Liver (tissue), 8 donors: ENCODE measurements at regions not wholly inside any gene's neighbourhood (a gene's known extent, or its start where the extent isn't known, plus 50 kb on each side); places are given as distances from the start of the nearest gene placed in this dataset.

Experiments
- DNase-seq: peaks from one replicate; pipeline ENCODE4 v3.0.0-alpha.2; 2017; ENCODE audit warnings: low spot score
- H3K27ac ChIP-seq, 2 donors: one replicate each; pipeline ENCODE4 v1.7.0; 2013; ENCODE audit warnings: inconsistent platforms in 2 of 2, low read length in 2 of 2, control low read depth in 1 of 2, low read depth in 1 of 2, mild to moderate bottlenecking in 1 of 2
- H3K27me3 ChIP-seq, 4 donors: one replicate each; pipeline versions ENCODE4 v1.6.1 to v1.7.0; 2013; ENCODE audit warnings: low read length in 3 of 4, inconsistent platforms in 1 of 4, mild to moderate bottlenecking in 1 of 4, moderate library complexity in 1 of 4; ENCODE audit not compliant: control insufficient read depth in 4 of 4, insufficient read depth in 4 of 4
- H3K36me3 ChIP-seq, 4 donors: one replicate each; pipeline versions ENCODE4 v1.6.1 to v1.7.0; 2013; ENCODE audit warnings: low read length in 3 of 4, mild to moderate bottlenecking in 3 of 4, low read depth in 1 of 4, moderate library complexity in 1 of 4; ENCODE audit not compliant: control insufficient read depth in 4 of 4, insufficient read depth in 3 of 4
- H3K4me1 ChIP-seq, 4 donors: one replicate each; pipeline versions ENCODE4 v1.6.1 to v1.7.0; 2013; ENCODE audit warnings: low read length in 3 of 4, mild to moderate bottlenecking in 3 of 4, moderate library complexity in 1 of 4; ENCODE audit not compliant: control insufficient read depth in 4 of 4, insufficient read depth in 4 of 4
- H3K4me3 ChIP-seq, 3 donors: one replicate each; pipeline versions ENCODE4 v1.6.1 to v1.7.0; 2013; ENCODE audit warnings: low read length in 3 of 3, control low read depth in 1 of 3, low read depth in 1 of 3, mild to moderate bottlenecking in 1 of 3
- H3K9ac ChIP-seq, 2 donors: one replicate each; pipeline ENCODE4 v1.7.0; 2013; ENCODE audit warnings: low read length in 2 of 2, mild to moderate bottlenecking in 2 of 2, moderate library complexity in 2 of 2, control low read depth in 1 of 2, low read depth in 1 of 2
- H3K9me3 ChIP-seq, 4 donors: one replicate each; pipeline versions ENCODE4 v1.6.1 to v1.7.0; 2013; ENCODE audit warnings: low read length in 3 of 4; ENCODE audit not compliant: control insufficient read depth in 4 of 4
- EGR1 ChIP-seq, 2 donors: IDR thresholded peaks; 2 replicates each; pipeline ENCODE4 v1.6.1; 2016 to 2018; ENCODE audit warnings: antibody characterized with exemption in 2 of 2, low read depth in 2 of 2
- FOXA1 ChIP-seq: IDR thresholded peaks from 2 replicates; pipeline ENCODE4 v1.6.1; 2016; ENCODE audit warnings: antibody characterized with exemption
- GABPA ChIP-seq, 2 donors: IDR thresholded peaks in 1 of 2; conservative IDR thresholded peaks in 1 of 2; 2 replicates each; pipeline ENCODE4 v1.6.1; 2016; ENCODE audit warnings: antibody characterized with exemption in 2 of 2, mild to moderate bottlenecking in 1 of 2, moderate library complexity in 1 of 2
- HNF4A ChIP-seq, 2 donors: conservative IDR thresholded peaks; 2 replicates each; pipeline ENCODE4 v1.6.1; 2016; ENCODE audit warnings: antibody characterized with exemption in 2 of 2, mild to moderate bottlenecking in 2 of 2
- HNF4G ChIP-seq: IDR thresholded peaks from 2 replicates; pipeline ENCODE4 v1.6.1; 2016; ENCODE audit warnings: antibody characterized with exemption
- JUND ChIP-seq, 2 donors: IDR thresholded peaks; 2 replicates each; pipeline ENCODE4 v1.6.1; 2016; ENCODE audit warnings: antibody characterized with exemption in 2 of 2
- NR2F2 ChIP-seq: IDR thresholded peaks from 2 replicates; pipeline ENCODE4 v1.6.1; 2016; ENCODE audit warnings: antibody characterized with exemption
- RAD21 ChIP-seq, 2 donors: IDR thresholded peaks; 2 replicates each; pipeline ENCODE4 v1.6.1; 2016; ENCODE audit warnings: antibody characterized with exemption in 2 of 2, mild to moderate bottlenecking in 2 of 2
- SP1 ChIP-seq: IDR thresholded peaks from 2 replicates; pipeline ENCODE4 v1.6.1; 2018; ENCODE audit warnings: antibody characterized with exemption, mild to moderate bottlenecking
- TAF1 ChIP-seq: conservative IDR thresholded peaks from 2 replicates; pipeline ENCODE4 v1.6.1; 2016; ENCODE audit warnings: antibody characterized with exemption, mild to moderate bottlenecking
- YY1 ChIP-seq: IDR thresholded peaks from 2 replicates; pipeline ENCODE4 v1.6.1; 2016; ENCODE audit warnings: antibody characterized with exemption, mild to moderate bottlenecking
- WGBS: extraction: QIAGEN DNeasy Blood & Tissue Kit; methylation state at CpG from one replicate; pipeline ENCODE4 v1.1.7; 2013; 5-methylcytosine and 5-hydroxymethylcytosine counted together
- TF ChIP-seq, protein P1 (sequence below): fragments of 150-350 bp; IDR thresholded peaks from 2 replicates; pipeline ENCODE4 v1.5.1; 2017; ENCODE audit warnings: improper control_type of control experiment, low read depth, low read length; ENCODE audit not compliant: missing input control
- TF ChIP-seq, protein P2 (sequence below): IDR thresholded peaks from 2 replicates; pipeline ENCODE4 v1.6.1; 2016; ENCODE audit warnings: antibody characterized with exemption
- TF ChIP-seq, protein P3 (sequence below): IDR thresholded peaks from 2 replicates; pipeline ENCODE4 v1.6.1; 2016; ENCODE audit warnings: antibody characterized with exemption
- TF ChIP-seq, protein P4 (sequence below): IDR thresholded peaks from 2 replicates; pipeline ENCODE4 v1.6.1; 2016; ENCODE audit warnings: antibody characterized with exemption, mild to moderate bottlenecking
- TF ChIP-seq, protein P5 (sequence below): IDR thresholded peaks from 2 replicates; pipeline ENCODE4 v1.6.1; 2016; ENCODE audit warnings: antibody characterized with exemption
- donor health status: healthy.
- donor health status: healthy.
- donor health status: healthy.
- donor health status: healthy.
- donor health status: healthy.

DNA sequence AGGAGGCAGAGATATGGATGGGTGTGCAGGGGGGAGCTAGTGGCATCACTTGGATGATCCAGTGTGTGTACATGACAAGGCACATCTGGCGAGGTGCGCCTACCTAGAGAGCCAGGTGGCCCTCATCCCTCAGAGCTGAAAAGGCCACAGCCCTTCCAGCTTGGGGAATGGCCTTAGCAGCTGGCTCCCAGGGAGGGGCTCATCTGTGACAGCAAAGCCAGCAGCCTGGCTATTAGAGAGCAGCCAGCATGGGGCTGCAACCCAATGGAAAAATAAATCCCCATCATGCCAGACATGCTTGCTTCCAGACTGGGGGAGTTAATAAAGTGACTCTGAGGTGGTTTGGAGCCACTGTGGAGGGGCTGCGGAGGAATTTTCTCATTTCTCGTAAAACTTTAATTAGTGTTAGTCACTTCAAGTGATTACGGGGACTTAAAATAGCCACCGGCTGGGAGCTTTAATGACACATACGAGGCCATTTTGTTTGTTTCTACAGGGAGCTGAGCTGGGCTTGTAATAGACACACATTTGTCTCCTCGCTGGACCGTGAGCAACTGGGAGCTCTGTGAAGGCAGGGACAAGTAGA, 111.2 kb upstream of the ALX4 start (continued):
- TF ChIP-seq NR2F2 (no peak), HNF4A (conservative IDR thresholded peaks at IDR 0.05) (no peak)

DNA sequence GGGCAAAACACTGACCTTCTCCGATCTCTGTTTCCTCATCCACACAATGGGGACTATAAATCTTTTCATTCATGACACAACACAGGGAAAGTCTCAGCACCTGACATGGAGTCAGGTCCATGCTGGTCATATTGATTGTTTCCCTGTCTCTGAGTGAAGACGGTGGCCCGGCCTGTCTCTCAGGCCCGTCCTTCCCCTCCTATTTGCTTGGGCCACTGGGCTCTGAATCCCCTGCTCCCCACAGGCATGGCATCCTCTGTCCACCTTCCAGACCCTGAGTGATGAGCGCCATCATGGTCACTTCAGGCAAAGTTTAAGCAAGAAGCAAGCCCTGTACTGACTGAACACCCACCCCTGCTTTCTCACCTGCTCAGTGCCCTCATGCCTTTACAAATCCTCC, 113.3 kb upstream of the ALX4 start:
- H3K4me1 ChIP-seq = no peaks in the 10 kb centered on the region
- WGBS = 85% methylated on average over 5 of the region's 5 CpGs
- TF ChIP-seq RAD21 (IDR thresholded peaks at IDR 0.05) = no peak
- TF ChIP-seq FOXA1 = no peak
- no peak for TF ChIP-seq SP1
- TF ChIP-seq GABPA (IDR thresholded peaks at IDR 0.05 in 1 of 2, conservative IDR thresholded peaks at IDR 0.05 in 1 of 2) = no peak
- TF ChIP-seq TAF1 = no peak
- TF ChIP-seq HNF4G = no peak
- no peak for TF ChIP-seq YY1
- TF ChIP-seq, protein P1, sequence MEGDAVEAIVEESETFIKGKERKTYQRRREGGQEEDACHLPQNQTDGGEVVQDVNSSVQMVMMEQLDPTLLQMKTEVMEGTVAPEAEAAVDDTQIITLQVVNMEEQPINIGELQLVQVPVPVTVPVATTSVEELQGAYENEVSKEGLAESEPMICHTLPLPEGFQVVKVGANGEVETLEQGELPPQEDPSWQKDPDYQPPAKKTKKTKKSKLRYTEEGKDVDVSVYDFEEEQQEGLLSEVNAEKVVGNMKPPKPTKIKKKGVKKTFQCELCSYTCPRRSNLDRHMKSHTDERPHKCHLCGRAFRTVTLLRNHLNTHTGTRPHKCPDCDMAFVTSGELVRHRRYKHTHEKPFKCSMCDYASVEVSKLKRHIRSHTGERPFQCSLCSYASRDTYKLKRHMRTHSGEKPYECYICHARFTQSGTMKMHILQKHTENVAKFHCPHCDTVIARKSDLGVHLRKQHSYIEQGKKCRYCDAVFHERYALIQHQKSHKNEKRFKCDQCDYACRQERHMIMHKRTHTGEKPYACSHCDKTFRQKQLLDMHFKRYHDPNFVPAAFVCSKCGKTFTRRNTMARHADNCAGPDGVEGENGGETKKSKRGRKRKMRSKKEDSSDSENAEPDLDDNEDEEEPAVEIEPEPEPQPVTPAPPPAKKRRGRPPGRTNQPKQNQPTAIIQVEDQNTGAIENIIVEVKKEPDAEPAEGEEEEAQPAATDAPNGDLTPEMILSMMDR = no peak
- TF ChIP-seq, protein P2, sequence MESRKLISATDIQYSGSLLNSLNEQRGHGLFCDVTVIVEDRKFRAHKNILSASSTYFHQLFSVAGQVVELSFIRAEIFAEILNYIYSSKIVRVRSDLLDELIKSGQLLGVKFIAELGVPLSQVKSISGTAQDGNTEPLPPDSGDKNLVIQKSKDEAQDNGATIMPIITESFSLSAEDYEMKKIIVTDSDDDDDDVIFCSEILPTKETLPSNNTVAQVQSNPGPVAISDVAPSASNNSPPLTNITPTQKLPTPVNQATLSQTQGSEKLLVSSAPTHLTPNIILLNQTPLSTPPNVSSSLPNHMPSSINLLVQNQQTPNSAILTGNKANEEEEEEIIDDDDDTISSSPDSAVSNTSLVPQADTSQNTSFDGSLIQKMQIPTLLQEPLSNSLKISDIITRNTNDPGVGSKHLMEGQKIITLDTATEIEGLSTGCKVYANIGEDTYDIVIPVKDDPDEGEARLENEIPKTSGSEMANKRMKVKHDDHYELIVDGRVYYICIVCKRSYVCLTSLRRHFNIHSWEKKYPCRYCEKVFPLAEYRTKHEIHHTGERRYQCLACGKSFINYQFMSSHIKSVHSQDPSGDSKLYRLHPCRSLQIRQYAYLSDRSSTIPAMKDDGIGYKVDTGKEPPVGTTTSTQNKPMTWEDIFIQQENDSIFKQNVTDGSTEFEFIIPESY = no peak
- no peak for TF ChIP-seq NR2F2
- TF ChIP-seq, protein P3, sequence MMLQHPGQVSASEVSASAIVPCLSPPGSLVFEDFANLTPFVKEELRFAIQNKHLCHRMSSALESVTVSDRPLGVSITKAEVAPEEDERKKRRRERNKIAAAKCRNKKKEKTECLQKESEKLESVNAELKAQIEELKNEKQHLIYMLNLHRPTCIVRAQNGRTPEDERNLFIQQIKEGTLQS = no peak
- no peak for TF ChIP-seq HNF4A (conservative IDR thresholded peaks at IDR 0.05)
- TF ChIP-seq, protein P4, sequence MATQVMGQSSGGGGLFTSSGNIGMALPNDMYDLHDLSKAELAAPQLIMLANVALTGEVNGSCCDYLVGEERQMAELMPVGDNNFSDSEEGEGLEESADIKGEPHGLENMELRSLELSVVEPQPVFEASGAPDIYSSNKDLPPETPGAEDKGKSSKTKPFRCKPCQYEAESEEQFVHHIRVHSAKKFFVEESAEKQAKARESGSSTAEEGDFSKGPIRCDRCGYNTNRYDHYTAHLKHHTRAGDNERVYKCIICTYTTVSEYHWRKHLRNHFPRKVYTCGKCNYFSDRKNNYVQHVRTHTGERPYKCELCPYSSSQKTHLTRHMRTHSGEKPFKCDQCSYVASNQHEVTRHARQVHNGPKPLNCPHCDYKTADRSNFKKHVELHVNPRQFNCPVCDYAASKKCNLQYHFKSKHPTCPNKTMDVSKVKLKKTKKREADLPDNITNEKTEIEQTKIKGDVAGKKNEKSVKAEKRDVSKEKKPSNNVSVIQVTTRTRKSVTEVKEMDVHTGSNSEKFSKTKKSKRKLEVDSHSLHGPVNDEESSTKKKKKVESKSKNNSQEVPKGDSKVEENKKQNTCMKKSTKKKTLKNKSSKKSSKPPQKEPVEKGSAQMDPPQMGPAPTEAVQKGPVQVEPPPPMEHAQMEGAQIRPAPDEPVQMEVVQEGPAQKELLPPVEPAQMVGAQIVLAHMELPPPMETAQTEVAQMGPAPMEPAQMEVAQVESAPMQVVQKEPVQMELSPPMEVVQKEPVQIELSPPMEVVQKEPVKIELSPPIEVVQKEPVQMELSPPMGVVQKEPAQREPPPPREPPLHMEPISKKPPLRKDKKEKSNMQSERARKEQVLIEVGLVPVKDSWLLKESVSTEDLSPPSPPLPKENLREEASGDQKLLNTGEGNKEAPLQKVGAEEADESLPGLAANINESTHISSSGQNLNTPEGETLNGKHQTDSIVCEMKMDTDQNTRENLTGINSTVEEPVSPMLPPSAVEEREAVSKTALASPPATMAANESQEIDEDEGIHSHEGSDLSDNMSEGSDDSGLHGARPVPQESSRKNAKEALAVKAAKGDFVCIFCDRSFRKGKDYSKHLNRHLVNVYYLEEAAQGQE = no peak
- no peak for TF ChIP-seq EGR1 (IDR thresholded peaks at IDR 0.05; ENCODE audit: low read depth in 2 of 2)
- TF ChIP-seq, protein P5, sequence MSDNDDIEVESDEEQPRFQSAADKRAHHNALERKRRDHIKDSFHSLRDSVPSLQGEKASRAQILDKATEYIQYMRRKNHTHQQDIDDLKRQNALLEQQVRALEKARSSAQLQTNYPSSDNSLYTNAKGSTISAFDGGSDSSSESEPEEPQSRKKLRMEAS = no peak
- TF ChIP-seq JUND (IDR thresholded peaks at IDR 0.05) = no peak

More for the DNA sequence above, 113.3 kb upstream of the ALX4 start:
- no peak overlapping the region for H3K9ac ChIP-seq
- H3K9me3 ChIP-seq = no peaks in the 10 kb centered on the region
- DNase-seq = no peak
- H3K4me3 ChIP-seq = no peak overlapping the region
- no peaks in the 10 kb centered on the region for H3K27me3 ChIP-seq
- no peaks in the 10 kb centered on the region for H3K36me3 ChIP-seq
- no peak overlapping the region for H3K27ac ChIP-seq
